GM18873 (cell line): ENCODE measurements at regions not wholly inside any gene's neighbourhood (a gene's known extent, or its start where the extent isn't known, plus 50 kb on each side); places are given as distances from the start of the nearest gene placed in this dataset.

Experiments
- ATAC-seq: cut with Tn5 transposase; IDR thresholded peaks from one replicate; pipeline ENCODE4 v1.9.1; 2021; ENCODE audit warnings: mild to moderate bottlenecking, moderate library complexity, moderate number of reproducible peaks; ENCODE audit not compliant: unreplicated experiment, low FRiP score

DNA sequence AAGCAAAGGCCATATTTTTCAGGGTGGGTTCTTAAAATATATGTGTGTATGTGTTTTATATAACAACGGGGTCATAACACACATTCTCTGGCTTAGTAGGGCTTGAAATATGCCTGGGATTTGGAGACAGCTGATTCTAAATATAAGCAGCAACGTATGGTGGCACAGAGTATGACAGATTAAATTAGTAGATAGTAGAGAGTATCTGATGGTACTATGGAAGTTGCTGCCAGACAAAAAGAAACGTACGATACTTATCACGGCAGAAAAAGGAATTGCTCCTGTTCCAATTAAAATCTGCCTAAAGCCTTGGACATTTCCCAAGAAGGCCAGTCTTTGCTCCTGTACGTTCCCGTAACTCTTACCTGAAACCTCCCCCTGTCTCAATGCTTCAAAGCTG lies 607.9 kb upstream of the ID2 start:
- no peak for ATAC-seq

DNA sequence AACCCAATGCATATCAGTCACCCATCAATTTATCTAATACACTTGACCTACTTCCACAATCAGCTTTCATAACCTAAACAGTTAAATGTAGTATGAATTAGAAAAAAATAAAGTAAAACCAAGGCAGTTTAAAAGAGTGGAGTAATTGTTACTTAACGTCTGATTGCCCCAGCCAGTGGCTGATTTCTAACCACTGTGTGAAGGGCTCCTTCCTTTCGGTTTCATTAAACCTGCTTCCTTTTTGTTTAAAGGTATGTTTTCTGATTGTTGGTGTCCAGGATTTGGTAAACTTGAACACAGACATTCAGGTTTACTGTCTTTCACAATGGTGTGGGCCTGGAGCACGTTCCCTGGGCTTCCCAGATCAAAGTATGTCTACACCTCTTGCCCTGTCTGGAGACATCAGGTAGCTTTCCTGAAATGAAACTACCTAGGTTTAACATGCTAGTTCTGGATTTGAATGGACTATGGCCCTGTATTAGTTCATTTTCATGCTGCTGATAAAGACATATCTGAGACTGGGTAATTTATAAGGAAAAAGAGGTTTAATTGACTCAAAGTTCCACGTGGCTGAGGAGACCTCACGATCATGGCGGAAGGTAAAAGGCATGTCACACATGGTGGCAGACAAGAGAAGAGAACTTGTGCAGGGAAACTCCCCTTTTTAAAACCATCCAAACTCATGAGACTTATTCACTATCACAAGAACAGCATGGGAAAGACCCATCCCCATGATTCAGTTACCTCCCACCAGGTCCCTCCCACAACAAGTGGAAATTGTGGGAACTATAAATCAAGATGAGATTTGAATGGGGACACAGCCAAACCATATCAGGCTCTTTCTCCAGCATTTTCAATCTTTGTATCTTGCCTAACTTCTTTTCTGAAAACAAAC lies 605.2 kb upstream of the ID2 start:
- ATAC-seq = no peak

DNA sequence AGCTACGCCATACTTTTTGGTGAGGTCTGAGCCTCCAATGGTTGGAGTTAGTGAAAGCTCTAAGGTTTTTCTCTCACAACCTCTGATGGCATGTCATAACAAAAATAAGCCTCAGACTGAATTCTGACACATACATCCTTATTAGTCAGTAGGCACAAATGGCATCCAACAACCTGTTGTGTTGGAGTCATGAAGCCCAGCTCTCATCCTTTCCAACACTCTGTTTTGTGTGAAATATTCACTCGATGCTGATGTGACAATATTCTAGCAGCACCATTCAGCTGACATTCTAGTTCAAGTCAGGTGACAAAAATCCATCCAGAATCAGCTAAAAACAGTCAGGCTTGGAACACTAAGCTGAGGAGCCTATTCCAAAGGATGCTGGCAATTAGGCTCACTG lies 603.2 kb upstream of the ID2 start:
- ATAC-seq = no peak

DNA sequence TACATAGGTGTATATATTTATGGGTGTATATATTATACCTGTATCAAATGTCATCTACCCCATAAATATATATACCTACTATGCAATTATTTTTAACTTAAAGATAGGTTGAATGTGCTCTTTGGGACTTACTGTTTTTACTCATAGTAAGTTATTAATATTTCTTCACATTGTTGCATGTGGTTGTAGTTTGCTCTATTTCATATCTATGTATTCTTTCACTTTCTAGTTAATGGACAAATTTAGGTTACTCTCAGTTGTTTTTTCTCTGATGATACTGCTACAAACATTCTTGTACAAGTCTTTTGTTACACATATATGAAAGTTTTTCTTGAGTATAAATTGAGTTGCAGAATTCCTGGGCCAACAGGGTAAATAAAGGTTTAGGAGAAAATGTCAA lies 601.8 kb upstream of the ID2 start:
- ATAC-seq = no peak

DNA sequence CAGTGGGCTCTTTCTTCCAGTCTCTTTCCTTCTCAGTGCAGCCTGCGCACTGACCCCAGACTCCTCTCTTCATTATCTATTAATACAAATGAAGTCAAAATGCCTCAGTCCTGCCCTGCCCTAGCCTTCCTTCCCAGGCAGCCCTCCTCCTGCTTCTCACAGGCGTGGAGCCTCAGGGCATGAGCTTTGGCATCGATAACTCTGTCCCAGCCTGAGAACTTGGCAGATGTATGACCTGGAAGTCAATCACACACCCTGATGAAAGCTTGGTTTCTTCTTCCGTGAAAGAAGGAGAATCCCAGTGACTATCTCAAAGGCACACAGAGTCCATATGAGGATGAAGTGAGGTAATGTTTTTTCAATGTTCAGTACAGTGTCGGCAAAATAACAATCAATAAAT lies 600.7 kb upstream of the ID2 start:
- ATAC-seq = no peak

DNA sequence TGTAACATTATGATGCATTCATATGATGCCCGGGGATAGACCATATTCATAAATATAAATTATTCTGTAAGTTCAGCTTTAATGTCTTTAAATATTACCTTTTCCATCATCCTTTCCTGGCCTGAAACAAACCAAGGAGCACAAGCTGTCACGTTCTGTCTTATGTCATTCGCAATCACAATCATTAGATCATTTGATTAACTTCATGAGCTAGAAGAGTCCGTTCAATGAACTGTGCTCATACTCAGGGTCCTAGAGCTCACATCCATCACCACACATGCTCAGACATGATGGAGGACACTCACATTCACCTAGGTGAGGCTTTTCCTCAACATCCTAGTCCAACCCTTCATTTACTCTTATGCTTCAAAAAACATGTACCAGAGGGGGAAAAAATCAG lies 599.0 kb upstream of the ID2 start:
- no peak for ATAC-seq

DNA sequence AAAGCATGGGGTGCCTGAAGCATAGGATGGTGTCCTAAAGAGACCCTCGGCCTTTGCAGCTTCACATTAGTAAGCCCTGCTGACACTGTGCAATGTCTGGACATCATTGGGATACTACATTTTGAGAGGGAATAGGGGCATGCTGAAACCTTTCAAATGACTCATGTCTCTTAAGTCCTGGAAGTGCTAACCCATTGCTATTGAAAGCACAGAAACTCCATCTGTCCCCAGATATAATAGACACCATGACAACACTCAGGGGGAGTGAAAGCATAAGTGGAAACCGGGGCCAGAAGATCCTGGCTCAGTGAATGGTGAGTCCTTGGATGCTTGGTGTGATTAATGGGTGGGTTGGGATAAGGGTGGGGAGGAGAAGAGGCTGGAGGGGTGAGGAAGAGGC lies 595.5 kb upstream of the ID2 start:
- no peak for ATAC-seq

DNA sequence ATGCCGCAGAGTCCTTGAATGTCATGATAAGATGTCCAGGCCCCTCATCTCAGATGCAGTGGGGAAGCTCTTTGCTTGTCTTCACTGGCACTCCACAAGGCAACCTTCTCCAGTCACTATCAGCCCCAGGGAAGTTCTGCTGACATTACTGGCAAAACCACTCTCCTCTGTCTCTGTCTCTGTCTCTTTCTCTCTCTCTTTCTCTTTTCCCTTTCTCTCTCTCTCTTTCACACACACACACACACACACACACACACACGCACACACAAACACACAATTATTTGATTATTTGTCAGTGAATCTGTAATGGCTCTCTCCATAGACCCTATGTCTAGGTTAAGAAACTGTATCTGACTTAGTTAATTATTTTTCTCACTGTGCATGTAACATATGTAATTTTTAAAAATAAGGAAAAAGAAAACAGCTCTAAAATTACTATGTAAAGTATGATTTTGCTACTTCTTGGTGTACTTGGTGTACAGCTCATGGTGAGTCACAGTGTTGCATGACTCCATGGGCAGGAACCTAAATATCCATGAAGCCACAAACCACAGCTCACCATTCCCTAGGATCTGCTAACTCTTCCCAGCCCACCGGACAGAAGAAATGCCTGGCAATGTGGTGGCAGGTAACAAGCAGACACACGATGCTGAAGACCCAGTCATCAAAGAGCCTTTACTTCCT lies 594.9 kb upstream of the ID2 start:
- ATAC-seq = no peak

DNA sequence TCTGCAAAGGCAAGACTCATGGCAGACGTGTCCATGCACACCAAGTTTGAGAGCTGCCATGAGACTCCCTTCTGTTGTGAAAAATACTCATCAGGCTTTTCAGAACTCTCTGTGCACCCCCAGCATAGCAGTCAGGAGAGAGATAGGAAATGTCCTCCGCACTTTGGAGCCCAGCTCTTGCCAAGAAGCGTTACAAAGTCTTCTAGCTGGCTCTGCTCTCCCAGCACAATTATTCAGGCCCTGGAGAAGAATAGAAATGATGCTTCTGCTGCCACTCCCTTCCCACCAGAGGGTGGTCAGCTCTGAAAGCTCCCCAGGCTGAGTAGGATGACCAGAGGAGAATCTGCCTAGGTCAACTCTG lies 594.4 kb upstream of the ID2 start:
- no peak for ATAC-seq

DNA sequence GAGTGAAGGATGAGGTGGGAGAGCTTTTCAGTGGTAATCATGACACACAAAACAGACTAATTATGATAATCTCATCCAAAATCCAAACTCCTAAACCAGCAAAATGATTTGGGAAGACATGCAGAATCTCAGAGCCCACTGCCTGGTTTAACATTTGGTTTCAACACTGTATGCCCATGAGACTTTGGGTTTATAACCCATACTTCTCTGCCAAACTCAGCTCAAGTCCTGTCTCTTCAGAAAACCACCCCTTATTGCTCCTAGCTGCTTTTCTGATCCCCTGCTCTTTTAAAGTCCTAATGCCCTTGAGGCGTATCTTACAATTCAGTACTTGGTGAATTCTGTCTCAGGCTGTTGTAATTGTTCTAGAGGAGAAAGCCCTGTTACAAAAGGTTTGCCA lies 593.0 kb upstream of the ID2 start:
- no peak for ATAC-seq

DNA sequence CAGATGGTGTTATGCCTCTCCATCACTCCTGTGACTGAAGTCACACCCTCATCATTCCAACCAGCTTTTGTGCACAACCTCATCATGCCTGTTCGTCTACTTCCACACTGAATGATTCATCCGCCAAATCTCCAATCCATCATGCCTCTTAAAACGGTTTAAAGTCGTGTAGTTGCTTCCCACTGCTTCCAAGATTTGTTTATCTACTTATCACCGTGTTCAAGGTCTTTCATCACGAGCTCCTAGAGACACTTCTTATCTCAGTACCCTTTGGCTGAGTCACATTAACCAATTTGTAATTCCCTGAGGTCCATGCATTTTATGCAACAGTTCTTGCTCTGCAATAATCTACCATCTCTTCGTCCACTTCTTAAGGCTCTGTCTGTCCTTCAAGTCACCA lies 592.3 kb upstream of the ID2 start:
- no peak for ATAC-seq

DNA sequence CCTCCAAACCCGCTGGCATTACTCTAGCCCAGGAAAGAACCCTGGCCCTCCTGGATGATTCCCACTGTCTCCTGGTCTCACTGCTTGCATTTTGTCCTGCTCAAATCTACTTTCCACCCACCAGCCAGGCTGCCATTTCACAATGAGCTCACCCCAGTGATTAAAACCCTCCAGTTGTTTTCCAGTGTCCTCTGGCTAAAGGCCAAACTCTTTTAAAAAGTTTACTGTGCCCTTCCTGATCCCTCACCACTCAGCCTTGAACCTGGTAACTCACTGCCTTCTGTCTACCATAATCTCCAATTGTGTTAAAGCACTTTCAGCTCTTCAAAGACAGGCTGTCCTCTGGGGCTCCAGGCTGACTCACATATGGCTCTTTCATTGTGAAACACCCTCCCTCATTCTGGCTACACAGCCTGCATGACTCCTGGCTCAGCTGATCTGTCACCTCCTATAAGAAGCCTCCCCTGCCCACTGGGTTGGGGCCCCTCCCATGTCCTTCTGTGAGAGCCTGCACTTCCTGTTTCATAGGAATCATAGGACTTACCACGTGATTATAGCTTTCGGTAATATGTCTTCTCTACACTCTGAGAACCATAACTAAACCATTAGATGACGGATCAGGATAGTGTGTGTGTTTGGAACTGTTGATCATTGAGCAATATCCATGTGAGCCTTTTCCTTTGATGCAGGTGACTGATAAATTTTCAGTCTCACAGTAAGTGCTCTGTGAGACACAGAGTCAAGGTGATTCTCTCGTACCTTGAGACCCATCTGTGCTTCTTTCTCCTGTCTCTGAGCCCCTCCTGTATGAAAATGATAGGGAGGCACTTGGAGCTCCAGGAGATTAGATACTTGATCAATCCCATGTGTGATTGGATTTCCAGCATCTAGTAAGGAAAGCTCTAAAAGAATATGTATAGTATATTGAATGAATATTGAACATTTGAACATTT lies 590.8 kb upstream of the ID2 start:
- ATAC-seq = no peak

DNA sequence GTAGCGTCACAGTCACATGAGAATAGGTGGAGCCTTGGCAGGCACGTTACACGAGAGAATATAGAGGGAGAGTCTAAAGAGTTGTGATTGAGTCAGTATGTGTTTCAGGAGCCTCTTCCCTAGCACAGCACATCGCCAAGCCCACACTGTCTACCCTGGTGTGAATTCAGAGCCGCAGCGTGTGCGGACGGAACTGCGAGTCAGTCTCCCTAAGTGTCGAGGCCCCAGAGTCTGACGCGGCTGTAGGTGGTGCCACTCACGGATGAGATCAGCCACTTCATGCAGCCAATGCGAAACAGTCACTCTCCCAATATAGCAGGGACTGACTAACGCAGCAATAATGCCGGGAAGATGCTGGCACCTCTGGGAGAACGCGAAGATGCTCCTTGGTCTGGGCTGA lies 587.3 kb upstream of the ID2 start:
- ATAC-seq = no peak

DNA sequence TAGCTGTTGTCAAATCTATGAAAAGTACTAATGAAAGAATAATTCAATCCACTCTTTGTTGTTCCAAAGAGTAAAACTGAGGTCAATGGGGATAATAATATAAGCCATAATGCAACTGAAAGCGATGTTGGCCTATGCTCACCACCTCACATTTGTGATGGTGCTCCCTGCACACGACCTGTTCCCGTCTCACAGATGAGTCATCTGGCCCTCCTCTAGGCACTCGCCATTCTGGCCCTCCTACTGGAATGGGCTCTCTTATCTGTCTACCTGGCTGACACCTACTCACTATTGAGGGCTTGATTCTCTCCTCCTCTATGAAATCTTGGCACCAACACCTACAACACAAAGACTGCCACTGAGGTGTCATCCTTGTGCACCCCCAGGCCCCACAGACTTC lies 585.9 kb upstream of the ID2 start:
- ATAC-seq = no peak

DNA sequence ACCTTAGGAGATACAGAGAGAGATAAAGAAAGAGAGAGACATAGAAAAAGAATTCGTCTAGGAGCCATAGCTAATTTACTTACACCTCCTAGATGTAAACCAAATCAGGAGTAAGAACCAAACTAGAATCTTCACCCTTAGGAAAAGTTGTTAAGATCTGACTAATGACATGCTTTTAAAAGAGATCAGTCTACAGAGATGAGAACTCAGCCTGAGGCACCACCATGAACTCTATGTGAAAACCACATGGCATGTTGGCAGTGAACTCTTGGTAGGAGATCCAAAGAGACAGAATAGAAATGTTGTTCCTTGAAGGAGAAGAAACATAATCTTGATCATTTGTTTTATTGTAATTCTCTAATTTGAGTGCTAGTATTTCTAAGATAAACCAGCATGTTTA lies 585.4 kb upstream of the ID2 start:
- no peak for ATAC-seq

DNA sequence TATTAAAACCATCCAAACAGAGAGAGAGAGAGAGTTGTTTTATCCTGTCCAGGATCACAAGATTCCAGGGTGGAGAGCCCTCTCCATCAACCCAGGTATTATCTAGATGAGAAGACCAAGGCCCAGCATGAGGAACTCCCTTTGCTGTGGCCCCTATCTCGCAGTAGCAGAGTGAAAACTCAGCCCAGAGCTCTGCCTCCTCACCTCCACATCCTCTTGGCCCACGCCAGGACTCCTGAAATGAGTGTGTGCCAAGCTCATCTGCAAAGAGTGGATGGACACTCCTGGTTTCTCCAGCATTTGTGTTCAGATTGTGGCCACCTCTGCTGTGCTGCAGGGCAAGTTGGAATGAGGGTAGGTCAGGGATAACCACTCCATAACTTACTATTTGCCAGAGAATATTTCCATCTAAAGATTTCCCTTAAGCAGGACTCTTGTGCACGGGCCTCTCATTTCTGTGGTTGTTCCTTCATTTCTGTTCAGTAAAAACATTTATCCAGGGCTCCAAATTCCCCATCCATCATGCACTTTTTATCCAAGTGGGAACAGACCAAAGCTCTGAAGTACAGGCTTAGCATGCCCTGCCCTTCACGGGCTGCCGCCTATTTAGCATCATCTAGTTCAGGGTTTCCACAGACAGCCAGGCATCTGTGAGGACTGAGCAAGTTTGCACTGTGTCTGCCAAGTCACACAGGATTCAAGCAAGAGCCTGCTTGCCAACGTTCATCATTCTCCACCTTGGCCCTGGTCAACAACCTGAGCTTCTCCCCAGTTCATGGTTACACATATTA lies 583.2 kb upstream of the ID2 start:
- ATAC-seq = no peak

DNA sequence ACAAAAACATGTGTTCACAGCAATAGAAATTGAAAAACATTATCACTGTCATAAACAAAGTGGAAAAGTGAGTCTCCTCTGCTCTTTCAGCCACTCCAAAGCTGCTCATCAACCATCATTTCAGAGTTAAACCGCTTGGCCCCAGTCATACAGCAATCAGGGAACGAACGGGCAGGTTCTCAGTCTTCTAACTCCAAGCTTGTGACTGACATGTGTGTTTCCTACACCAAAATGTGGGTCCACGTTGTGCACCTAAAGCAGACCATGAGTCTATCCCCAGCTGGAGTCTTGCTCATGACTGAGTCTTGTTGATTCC lies 582.6 kb upstream of the ID2 start:
- ATAC-seq = no peak

DNA sequence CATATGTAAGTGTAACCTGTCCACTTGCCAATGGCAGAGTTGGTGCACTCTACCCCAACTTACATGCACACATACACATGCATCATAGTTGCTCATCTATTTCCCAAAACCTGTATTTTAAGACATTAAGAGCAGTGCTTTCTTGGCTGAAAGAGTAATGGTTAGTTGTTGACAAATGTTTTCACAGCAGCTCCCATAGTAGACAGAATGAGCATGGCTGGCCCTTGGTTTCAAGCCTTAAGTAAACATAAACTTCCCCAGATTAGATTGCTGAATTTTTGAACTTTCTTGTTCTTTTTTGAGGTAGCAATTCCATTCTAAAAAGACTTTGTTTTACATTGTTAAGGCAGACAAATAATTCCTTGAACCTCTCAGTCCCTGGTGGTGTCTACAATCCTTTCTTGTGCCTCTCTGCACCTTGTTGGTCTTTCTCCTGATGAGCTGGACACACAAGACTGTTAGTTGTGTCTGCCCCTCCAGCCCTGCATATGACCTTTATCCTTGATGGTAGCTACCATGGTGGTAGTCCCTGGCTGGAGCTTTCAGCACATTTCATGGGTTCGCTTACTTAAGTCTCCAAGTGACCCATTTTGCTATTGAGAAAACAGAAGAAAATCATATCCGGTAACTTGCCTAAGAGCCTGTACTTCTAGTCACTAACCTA lies 580.1 kb upstream of the ID2 start:
- ATAC-seq = no peak

DNA sequence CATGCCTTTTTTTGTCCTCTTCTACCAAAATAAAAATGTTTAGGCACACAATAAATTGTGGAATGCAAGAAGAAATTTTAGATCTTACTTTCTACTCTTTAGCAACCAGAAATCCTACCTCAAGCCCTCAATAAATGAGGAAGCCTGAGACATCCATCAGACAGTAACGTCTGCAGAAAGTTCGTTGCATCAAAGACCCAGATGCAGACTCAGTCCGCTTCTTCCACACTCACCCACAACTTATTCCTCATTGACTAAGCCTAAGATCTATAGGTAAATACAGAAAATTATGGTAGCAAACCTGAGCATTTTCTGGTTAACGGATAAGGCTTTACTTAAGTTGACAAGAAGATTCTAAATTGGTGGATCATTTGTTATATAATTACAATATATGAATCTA lies 579.4 kb upstream of the ID2 start:
- ATAC-seq = no peak

DNA sequence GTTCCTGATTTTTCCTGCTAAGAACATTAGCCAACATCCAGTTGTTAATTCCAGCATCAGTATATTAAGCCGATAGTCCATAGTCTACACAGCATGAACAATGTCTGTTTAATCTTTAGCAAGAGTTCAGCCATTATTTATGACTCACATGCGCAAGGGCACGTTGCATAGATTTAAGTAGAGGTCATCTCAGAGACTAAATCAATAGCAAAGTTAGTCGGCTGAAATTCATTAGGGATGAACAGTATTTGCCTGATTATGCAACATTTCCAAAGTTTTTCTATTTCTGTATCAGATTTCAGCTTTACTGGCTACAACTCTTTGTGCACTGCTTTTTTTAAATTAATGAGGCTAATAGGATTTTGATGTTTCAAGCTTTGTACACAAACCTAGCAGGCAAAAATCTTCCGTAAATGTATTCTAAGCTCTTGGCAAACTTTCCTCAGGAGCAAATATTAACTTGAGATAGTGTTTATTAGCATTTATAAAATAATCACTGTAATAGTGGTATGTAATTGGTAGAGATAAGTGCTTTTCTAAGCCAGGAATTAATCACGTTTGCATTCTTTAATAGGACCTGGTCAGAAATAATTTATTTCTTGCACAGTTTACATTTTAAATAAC lies 578.7 kb upstream of the ID2 start:
- no peak for ATAC-seq
